HepG2 (cell line): ENCODE measurements at regions not wholly inside any gene's neighbourhood (a gene's known extent, or its start where the extent isn't known, plus 50 kb on each side); places are given as distances from the start of the nearest gene placed in this dataset.

Source experiments
- GATA4 ChIP-seq: sonication (generic); IDR thresholded peaks from 2 replicates; pipeline ENCODE4 v1.6.1; 2016; ENCODE audit warnings: antibody characterized with exemption, low read depth, borderline replicate concordance
- HMG20B ChIP-seq: conservative IDR thresholded peaks from 2 replicates; pipeline ENCODE4 v1.6.1; 2016; ENCODE audit warnings: missing genetic modification reagents, missing compliant biosample characterization
- KLF11 ChIP-seq: IDR thresholded peaks from 2 replicates; pipeline ENCODE4 v1.6.1; 2016; ENCODE audit warnings: missing compliant biosample characterization
- NCOA1 ChIP-seq: sonication (generic); formaldehyde crosslinking; IDR thresholded peaks from 2 replicates; pipeline ENCODE4 v1.9.0; 2021; ENCODE audit warnings: missing genetic modification reagents
- NFRKB ChIP-seq: fragments of 450-650 bp; IDR thresholded peaks from 2 replicates; pipeline ENCODE4 v1.6.1; 2017
- PHF5A ChIP-seq: IDR thresholded peaks from one replicate; pipeline ENCODE4 v1.6.1; 2018; ENCODE audit warnings: low read depth, missing genetic modification reagents; ENCODE audit not compliant: unreplicated experiment
- SP5 ChIP-seq: IDR thresholded peaks from 2 replicates; pipeline ENCODE4 v1.6.1; 2016; ENCODE audit warnings: low read depth, borderline replicate concordance
- STAT5B ChIP-seq: sonication (generic); formaldehyde crosslinking; IDR thresholded peaks from 2 replicates; pipeline ENCODE4 v1.4.0; 2020; ENCODE audit warnings: missing genetic modification reagents
- ZBTB38 ChIP-seq: sonication (generic); formaldehyde crosslinking; IDR thresholded peaks from 2 replicates; pipeline ENCODE4 v1.5.1; 2020; ENCODE audit warnings: mild to moderate bottlenecking, missing genetic modification reagents
- ZFP41 ChIP-seq: sonication (generic); formaldehyde crosslinking; IDR thresholded peaks from 2 replicates; pipeline ENCODE4 v1.4.0; 2020; ENCODE audit warnings: mild to moderate bottlenecking, missing genetic modification reagents, borderline replicate concordance
- ZFP90 ChIP-seq: sonication (generic); formaldehyde crosslinking; IDR thresholded peaks from 2 replicates; pipeline ENCODE4 v1.8.0; 2022; ENCODE audit warnings: missing genetic modification reagents, mild to moderate bottlenecking, inconsistent platforms, borderline replicate concordance
- ZMYM3 ChIP-seq: sonication (generic); formaldehyde crosslinking; IDR thresholded peaks from 2 replicates; pipeline ENCODE4 v1.5.1; 2020; ENCODE audit warnings: mild to moderate bottlenecking, missing genetic modification reagents
- ZNF225 ChIP-seq: sonication (generic); formaldehyde crosslinking; IDR thresholded peaks from 2 replicates; pipeline ENCODE4 v1.4.0; 2020; ENCODE audit warnings: mild to moderate bottlenecking, missing genetic modification reagents
- ZNF710 ChIP-seq: sonication (generic); formaldehyde crosslinking; IDR thresholded peaks from 2 replicates; pipeline ENCODE4 v1.5.0; 2020; ENCODE audit warnings: mild to moderate bottlenecking, missing genetic modification reagents, borderline replicate concordance
- ZNF749 ChIP-seq: sonication (generic); formaldehyde crosslinking; IDR thresholded peaks from 2 replicates; pipeline ENCODE4 v1.8.0; 2022; ENCODE audit warnings: mild to moderate bottlenecking, missing genetic modification reagents, moderate library complexity, borderline replicate concordance
- ZNF766 ChIP-seq: sonication (generic); formaldehyde crosslinking; IDR thresholded peaks from 2 replicates; pipeline ENCODE4 v1.5.0; 2020; ENCODE audit warnings: missing genetic modification reagents, borderline replicate concordance
- TF ChIP-seq, protein P1 (sequence below): sonication (generic); formaldehyde crosslinking; IDR thresholded peaks from 2 replicates; pipeline ENCODE4 v1.8.1; 2022; ENCODE audit warnings: low read depth, mild to moderate bottlenecking, missing genetic modification reagents
- TF ChIP-seq, protein P2 (sequence below), 2 experiments: sonication (generic) in 1 of 2; formaldehyde crosslinking in 1 of 2; IDR thresholded peaks; 2 replicates each; pipeline versions ENCODE4 v1.6.1 to v1.9.0; 2014 to 2022; ENCODE audit warnings: antibody characterized with exemption in 1 of 2, borderline replicate concordance in 1 of 2, inconsistent platforms in 1 of 2, low read depth in 1 of 2, missing genetic modification reagents in 1 of 2

DNA sequence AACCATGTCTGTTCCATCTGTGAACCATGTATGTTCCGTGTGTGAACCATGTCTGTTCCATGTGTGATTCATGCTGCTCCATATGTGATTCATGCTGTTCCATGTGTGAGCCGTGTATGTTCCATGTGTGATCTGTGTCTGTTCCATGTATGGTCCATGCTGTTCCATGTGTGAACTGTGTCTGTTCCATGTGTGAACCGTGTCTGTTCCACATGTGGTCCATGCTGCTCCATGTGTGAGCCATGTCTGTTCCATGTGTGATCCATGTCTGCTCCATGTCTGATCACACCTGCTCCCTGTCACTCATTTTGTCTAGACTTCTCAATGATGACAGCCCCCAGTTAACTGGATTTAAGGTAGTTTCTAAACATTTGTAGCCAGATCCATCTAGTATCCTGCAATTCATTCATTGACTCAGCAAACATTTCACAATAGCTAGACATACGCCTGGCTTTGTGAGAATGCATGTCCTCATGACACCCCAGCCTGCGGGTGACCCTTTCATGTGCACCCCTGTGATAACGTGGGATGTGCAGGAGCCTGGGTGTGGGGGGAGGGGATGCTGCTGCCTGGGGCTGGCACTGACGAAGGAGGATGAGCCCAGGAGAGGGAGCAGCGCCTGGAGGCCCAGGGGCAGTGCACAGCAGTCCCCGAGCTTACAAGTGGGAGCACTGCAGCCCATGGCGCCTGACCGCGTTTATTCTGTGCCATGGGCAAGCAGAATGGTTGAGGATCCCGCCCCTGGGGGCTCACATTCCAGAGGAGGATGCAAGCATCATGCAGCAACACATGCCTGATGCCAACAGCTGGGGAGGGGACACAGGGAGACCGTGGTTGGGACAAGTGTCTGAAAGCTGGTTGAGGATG, 74.1 kb upstream of the METTL9 start (continued):
- TF ChIP-seq ZFP41 (CRISPR knock-in tag) (peak; percentile 47), ZFP90 (CRISPR knock-in tag) (peak; percentile 98), ZMYM3 (CRISPR knock-in tag) (peak; percentile 99), PHF5A (peak; percentile 94), GATA4 (peak; percentile 93), STAT5B (CRISPR knock-in tag) (0 out of 2 replicates have a peak, but pooled peaks have one; percentile 49), KLF11 (peak; percentile 98), SP5 (CRISPR knock-in tag) (peak; percentile 94), HMG20B (CRISPR knock-in tag) (peak; percentile 98), NCOA1 (peak; percentile 100), ZBTB38 (CRISPR knock-in tag) (peak; percentile 89; the same call in 1 of the 2 replicates), ZNF749 (CRISPR knock-in tag) (peak; percentile 84), NFRKB (peak; percentile 69; the same call in 1 of the 2 replicates), ZNF710 (CRISPR knock-in tag) (peak; percentile 96), ZNF225 (CRISPR knock-in tag) (peak; percentile 97), ZNF766 (CRISPR knock-in tag) (peak; percentile 86; the same call in 1 of the 2 replicates)
- TF ChIP-seq, protein P1, sequence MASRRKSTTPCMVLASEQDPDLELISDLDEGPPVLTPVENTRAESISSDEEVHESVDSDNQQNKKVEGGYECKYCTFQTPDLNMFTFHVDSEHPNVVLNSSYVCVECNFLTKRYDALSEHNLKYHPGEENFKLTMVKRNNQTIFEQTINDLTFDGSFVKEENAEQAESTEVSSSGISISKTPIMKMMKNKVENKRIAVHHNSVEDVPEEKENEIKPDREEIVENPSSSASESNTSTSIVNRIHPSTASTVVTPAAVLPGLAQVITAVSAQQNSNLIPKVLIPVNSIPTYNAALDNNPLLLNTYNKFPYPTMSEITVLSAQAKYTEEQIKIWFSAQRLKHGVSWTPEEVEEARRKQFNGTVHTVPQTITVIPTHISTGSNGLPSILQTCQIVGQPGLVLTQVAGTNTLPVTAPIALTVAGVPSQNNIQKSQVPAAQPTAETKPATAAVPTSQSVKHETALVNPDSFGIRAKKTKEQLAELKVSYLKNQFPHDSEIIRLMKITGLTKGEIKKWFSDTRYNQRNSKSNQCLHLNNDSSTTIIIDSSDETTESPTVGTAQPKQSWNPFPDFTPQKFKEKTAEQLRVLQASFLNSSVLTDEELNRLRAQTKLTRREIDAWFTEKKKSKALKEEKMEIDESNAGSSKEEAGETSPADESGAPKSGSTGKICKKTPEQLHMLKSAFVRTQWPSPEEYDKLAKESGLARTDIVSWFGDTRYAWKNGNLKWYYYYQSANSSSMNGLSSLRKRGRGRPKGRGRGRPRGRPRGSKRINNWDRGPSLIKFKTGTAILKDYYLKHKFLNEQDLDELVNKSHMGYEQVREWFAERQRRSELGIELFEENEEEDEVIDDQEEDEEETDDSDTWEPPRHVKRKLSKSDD (CRISPR knock-in tag): peak; percentile 90; the same call in 1 of the 2 replicates
- TF ChIP-seq, protein P2, sequence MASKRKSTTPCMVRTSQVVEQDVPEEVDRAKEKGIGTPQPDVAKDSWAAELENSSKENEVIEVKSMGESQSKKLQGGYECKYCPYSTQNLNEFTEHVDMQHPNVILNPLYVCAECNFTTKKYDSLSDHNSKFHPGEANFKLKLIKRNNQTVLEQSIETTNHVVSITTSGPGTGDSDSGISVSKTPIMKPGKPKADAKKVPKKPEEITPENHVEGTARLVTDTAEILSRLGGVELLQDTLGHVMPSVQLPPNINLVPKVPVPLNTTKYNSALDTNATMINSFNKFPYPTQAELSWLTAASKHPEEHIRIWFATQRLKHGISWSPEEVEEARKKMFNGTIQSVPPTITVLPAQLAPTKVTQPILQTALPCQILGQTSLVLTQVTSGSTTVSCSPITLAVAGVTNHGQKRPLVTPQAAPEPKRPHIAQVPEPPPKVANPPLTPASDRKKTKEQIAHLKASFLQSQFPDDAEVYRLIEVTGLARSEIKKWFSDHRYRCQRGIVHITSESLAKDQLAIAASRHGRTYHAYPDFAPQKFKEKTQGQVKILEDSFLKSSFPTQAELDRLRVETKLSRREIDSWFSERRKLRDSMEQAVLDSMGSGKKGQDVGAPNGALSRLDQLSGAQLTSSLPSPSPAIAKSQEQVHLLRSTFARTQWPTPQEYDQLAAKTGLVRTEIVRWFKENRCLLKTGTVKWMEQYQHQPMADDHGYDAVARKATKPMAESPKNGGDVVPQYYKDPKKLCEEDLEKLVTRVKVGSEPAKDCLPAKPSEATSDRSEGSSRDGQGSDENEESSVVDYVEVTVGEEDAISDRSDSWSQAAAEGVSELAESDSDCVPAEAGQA (IDR thresholded peaks at IDR 0.05; ENCODE audit: low read depth): 0 out of 2 replicates have a peak, but pooled peaks have one; percentile 9
- TF ChIP-seq, protein P2 (CRISPR knock-in tag; IDR thresholded peaks at IDR 0.05; ENCODE audit: borderline replicate concordance): 0 out of 2 replicates have a peak, but pooled peaks have one; percentile 70
